HUES6 (cell line): ENCODE measurements at regions not wholly inside any gene's neighbourhood (a gene's known extent, or its start where the extent isn't known, plus 50 kb on each side); places are given as distances from the start of the nearest gene placed in this dataset.

Experiments
- H3K27ac ChIP-seq: 2 replicates; pipeline ENCODE4 v1.7.0; 2013; ENCODE audit warnings: low read depth, mild to moderate bottlenecking, low read length, inconsistent platforms
- H3K27me3 ChIP-seq: 2 replicates; pipeline ENCODE4 v1.6.1; 2013; ENCODE audit warnings: low read length; ENCODE audit not compliant: control insufficient read depth, insufficient read depth
- H3K36me3 ChIP-seq: 2 replicates; pipeline ENCODE4 v1.6.1; 2013; ENCODE audit warnings: low read length; ENCODE audit not compliant: control insufficient read depth, insufficient read depth
- H3K4me1 ChIP-seq: 2 replicates; pipeline ENCODE4 v1.6.1; 2013; ENCODE audit warnings: low read length; ENCODE audit not compliant: control insufficient read depth, insufficient read depth
- H3K4me3 ChIP-seq: 2 replicates; pipeline ENCODE4 v1.5.1; 2013; ENCODE audit warnings: low read depth, low read length
- H3K9ac ChIP-seq: one replicate; pipeline ENCODE4 v1.6.1; 2013; ENCODE audit warnings: mild to moderate bottlenecking, low read length
- H3K9me3 ChIP-seq: 2 replicates; pipeline ENCODE4 v1.6.1; 2013; ENCODE audit warnings: low read depth, low read length; ENCODE audit not compliant: control insufficient read depth, insufficient read depth

- Histone ChIP-seq H3K9ac (no peak overlapping the region), H3K4me3 (no peak overlapping the region), H3K27ac (no peak overlapping the region), H3K9me3 (no peaks in the 10 kb centered on the region), H3K36me3 (no peaks in the 10 kb centered on the region), H3K4me1 (no peaks in the 10 kb centered on the region), H3K27me3 (no peaks in the 10 kb centered on the region)
These were observed 1796.5 kb upstream of the MIR17HG start for GRCh38 chr13:89550938-89551337.

GRCh38 chr13:89554801-89555200, 1792.7 kb upstream of the MIR17HG start:
- Histone ChIP-seq H3K4me3 (no peak overlapping the region), H3K36me3 (no peaks in the 10 kb centered on the region), H3K27me3 (no peaks in the 10 kb centered on the region), H3K9ac (no peak overlapping the region), H3K27ac (no peak overlapping the region), H3K9me3 (no peaks in the 10 kb centered on the region), H3K4me1 (no peaks in the 10 kb centered on the region)

- Histone ChIP-seq H3K9me3 (no peaks in the 10 kb centered on the region), H3K4me1 (no peaks in the 10 kb centered on the region), H3K27ac (no peak overlapping the region), H3K36me3 (no peaks in the 10 kb centered on the region), H3K9ac (no peak overlapping the region), H3K4me3 (no peak overlapping the region), H3K27me3 (no peaks in the 10 kb centered on the region)
These were observed 1781.9 kb upstream of the MIR17HG start for GRCh38 chr13:89565476-89566100.

GRCh38 chr13:89567025-89567424, 1780.5 kb upstream of the MIR17HG start:
- H3K9ac ChIP-seq = no peak overlapping the region
- H3K4me3 ChIP-seq = no peak overlapping the region
- peaks cover 9% of the 10 kb centered on the region for H3K9me3 ChIP-seq
- H3K27me3 ChIP-seq = no peaks in the 10 kb centered on the region
- H3K4me1 ChIP-seq = no peaks in the 10 kb centered on the region
- no peaks in the 10 kb centered on the region for H3K36me3 ChIP-seq
- no peak overlapping the region for H3K27ac ChIP-seq

- Histone ChIP-seq H3K27me3 (no peaks in the 10 kb centered on the region), H3K9ac (no peak overlapping the region), H3K36me3 (no peaks in the 10 kb centered on the region), H3K4me3 (no peak overlapping the region), H3K9me3 (peaks cover 20% of the 10 kb centered on the region), H3K27ac (no peak overlapping the region), H3K4me1 (no peaks in the 10 kb centered on the region)
These were observed 1779.2 kb upstream of the MIR17HG start for GRCh38 chr13:89568276-89568675.

GRCh38 chr13:89568746-89569145, 1778.7 kb upstream of the MIR17HG start:
- H3K36me3 ChIP-seq = no peaks in the 10 kb centered on the region
- peaks cover 20% of the 10 kb centered on the region for H3K9me3 ChIP-seq
- H3K4me3 ChIP-seq = no peak overlapping the region
- H3K27me3 ChIP-seq = no peaks in the 10 kb centered on the region
- H3K27ac ChIP-seq = no peak overlapping the region
- H3K9ac ChIP-seq = no peak overlapping the region
- H3K4me1 ChIP-seq = no peaks in the 10 kb centered on the region

- Histone ChIP-seq H3K36me3 (no peaks in the 10 kb centered on the region), H3K27me3 (no peaks in the 10 kb centered on the region), H3K9ac (no peak overlapping the region), H3K9me3 (peaks cover 20% of the 10 kb centered on the region), H3K4me3 (no peak overlapping the region), H3K27ac (no peak overlapping the region), H3K4me1 (no peaks in the 10 kb centered on the region)
These were observed 1775.8 kb upstream of the MIR17HG start for GRCh38 chr13:89571676-89572075.

- Histone ChIP-seq H3K9ac (no peak overlapping the region), H3K36me3 (no peaks in the 10 kb centered on the region), H3K4me1 (no peaks in the 10 kb centered on the region), H3K27ac (no peak overlapping the region), H3K27me3 (no peaks in the 10 kb centered on the region), H3K4me3 (no peak overlapping the region), H3K9me3 (peaks cover 20% of the 10 kb centered on the region)
These were observed 1773.4 kb upstream of the MIR17HG start for GRCh38 chr13:89574077-89574476.

GRCh38 chr13:89577301-89577700, 1770.2 kb upstream of the MIR17HG start:
- no peaks in the 10 kb centered on the region for H3K27me3 ChIP-seq
- H3K4me1 ChIP-seq = no peaks in the 10 kb centered on the region
- H3K36me3 ChIP-seq = no peaks in the 10 kb centered on the region
- peaks cover 10% of the 10 kb centered on the region for H3K9me3 ChIP-seq
- H3K9ac ChIP-seq = no peak overlapping the region
- no peak overlapping the region for H3K27ac ChIP-seq
- no peak overlapping the region for H3K4me3 ChIP-seq

- H3K4me3 ChIP-seq = no peak overlapping the region
- no peaks in the 10 kb centered on the region; the same call in 1 of the 2 replicates for H3K4me1 ChIP-seq
- no peak overlapping the region for H3K27ac ChIP-seq
- no peaks in the 10 kb centered on the region for H3K27me3 ChIP-seq
- no peaks in the 10 kb centered on the region for H3K36me3 ChIP-seq
- H3K9me3 ChIP-seq = no peaks in the 10 kb centered on the region
- no peak overlapping the region for H3K9ac ChIP-seq
These were observed 1763.3 kb upstream of the MIR17HG start for GRCh38 chr13:89584058-89584620.

- no peaks in the 10 kb centered on the region for H3K36me3 ChIP-seq
- H3K9me3 ChIP-seq = peaks cover 16% of the 10 kb centered on the region
- H3K4me3 ChIP-seq = no peak overlapping the region
- H3K9ac ChIP-seq = no peak overlapping the region
- H3K27ac ChIP-seq = no peak overlapping the region
- H3K27me3 ChIP-seq = no peaks in the 10 kb centered on the region
- no peaks in the 10 kb centered on the region for H3K4me1 ChIP-seq
These were observed 1744.8 kb upstream of the MIR17HG start for GRCh38 chr13:89602655-89603054.
